ENCODE measurements at regions not wholly inside any gene's neighbourhood (a gene's known extent, or its start where the extent isn't known, plus 50 kb on each side); places are given as distances from the start of the nearest gene placed in this dataset.

GRCh38 chr1:55535724-55536544 is 320.8 kb upstream of the USP24 start:
- no peak overlapping the region for H2BK15ac ChIP-seq (ENCODE audit: low read length)
- no peaks in the 10 kb centered on the region; a peak in 1 of 8 replicates for H3K36me3 ChIP-seq (ENCODE audit: control insufficient read depth in 2 of 4, insufficient read depth in 4 of 4, low read length in 3 of 4)
- no peak overlapping the region for H3K4me3 ChIP-seq (ENCODE audit: extremely low read depth in 1 of 4, insufficient read depth in 2 of 4, low read depth in 3 of 4, low read length in 4 of 4)
- no peak overlapping the region for H2BK120ac ChIP-seq (replicated peaks; ENCODE audit: low read depth, low read length)
- H3K23me2 ChIP-seq (ENCODE audit: low read depth, low read length): no peaks in the 10 kb centered on the region
- H4K91ac ChIP-seq (replicated peaks; ENCODE audit: insufficient read length, low read length): no peak overlapping the region
- H2AFZ ChIP-seq (ENCODE audit: low read length): peak overlapping the region; percentile 82; the same call in 1 of the 2 replicates
- ChIA-PET POLR2A (ENCODE audit: partially characterized antibody) (no interaction called here), CTCF (ENCODE audit: partially characterized antibody) (interaction anchor here (0.7 to 2.6 kb wide), 5 partner anchors 10 to 350 kb away, joined by 3 to 8 read pairs (median 5); no protein-coding TSS in a partner anchor)
- H4K8ac ChIP-seq (ENCODE audit: extremely low read depth, insufficient read depth, low read length): no peak overlapping the region
- H3K56ac ChIP-seq (replicated peaks; ENCODE audit: insufficient read length, low read depth, low read length): no peak overlapping the region
- no peaks in the 10 kb centered on the region for H3K79me2 ChIP-seq (ENCODE audit: control insufficient read depth in 1 of 2, insufficient read depth in 2 of 2, low read length in 2 of 2)
- H3K79me1 ChIP-seq (ENCODE audit: low read depth, low read length): no peaks in the 10 kb centered on the region
- H2BK5ac ChIP-seq (ENCODE audit: low read depth, low read length): no peak overlapping the region
- no peak overlapping the region for H4K5ac ChIP-seq (ENCODE audit: insufficient read length, low read depth, low read length)
- H2AK5ac ChIP-seq (ENCODE audit: low read depth, low read length): no peak overlapping the region
- no peak overlapping the region for H3K4ac ChIP-seq (replicated peaks; ENCODE audit: insufficient read length, low read depth, low read length)
- WGBS, 2 experiments (ENCODE audit: extremely low coverage in 1 of 2, insufficient coverage in 1 of 2, insufficient read length in 1 of 2, insufficient replicate concordance in 2 of 2, low coverage in 1 of 2, low lambda C conversion rate in 2 of 2, missing lambda C conversion rate in 1 of 2): 91% methylated on average over 4 of the region's 4 CpGs; no CpG with 5 or more reads in 1 of the 2 experiments
- FAIRE-seq: no peak
- H3K9ac ChIP-seq (replicated peaks in 1 of 4; ENCODE audit: extremely low read depth in 1 of 4, low read depth in 3 of 4, low read length in 3 of 4): no peak overlapping the region
- H3K23ac ChIP-seq (ENCODE audit: insufficient read length): no peak overlapping the region
- no peak overlapping the region for H3K18ac ChIP-seq (ENCODE audit: extremely low read depth, low read length)
- no peak for DNase-seq (ENCODE audit: low read depth in 1 of 2, low spot score in 2 of 2)
- no peaks in the 10 kb centered on the region for H3K9me3 ChIP-seq (ENCODE audit: insufficient read depth in 2 of 2, low read depth in 1 of 2, low read length in 1 of 2)
- no peak overlapping the region for H3K4me2 ChIP-seq (ENCODE audit: insufficient read depth in 1 of 2, low read depth in 2 of 2, low read length in 2 of 2)
- no peak overlapping the region for H2BK12ac ChIP-seq (ENCODE audit: low read depth, low read length)
- H2BK20ac ChIP-seq (ENCODE audit: low read length): no peak overlapping the region
- H4K20me1 ChIP-seq (replicated peaks in 1 of 2; ENCODE audit: control insufficient read depth in 1 of 2, insufficient read depth in 2 of 2, low read length in 2 of 2): no peaks in the 10 kb centered on the region
- H3K4me1 ChIP-seq (replicated peaks in 1 of 4; ENCODE audit: control insufficient read depth in 3 of 4, insufficient read depth in 4 of 4, low read length in 3 of 4): peaks cover 0 to 3% (median 0%) of the 10 kb centered on the region in 4 experiments; a peak in 1 of 7 replicates
- no peak overlapping the region for H3K27ac ChIP-seq (ENCODE audit: low read depth, low read length)
- H3K14ac ChIP-seq (ENCODE audit: insufficient read length): no peak overlapping the region
- H3K27me3 ChIP-seq (replicated peaks in 1 of 4; ENCODE audit: control insufficient read depth in 3 of 4, extremely low read depth in 1 of 4, insufficient read depth in 3 of 4, low read length in 3 of 4): no peaks in the 10 kb centered on the region; a peak in 1 of 7 replicates
- TF ChIP-seq FOSL1 (IDR thresholded peaks at IDR 0.05; ENCODE audit: insufficient read depth, low read depth, low read length): no peak
- TF ChIP-seq SIRT6 (IDR thresholded peaks at IDR 0.05; ENCODE audit: low read length): no peak
- TF ChIP-seq PHF8 (conservative IDR thresholded peaks at IDR 0.05; ENCODE audit: low read depth, low read length): no peak
- TF ChIP-seq BACH1 (IDR thresholded peaks at IDR 0.05; ENCODE audit: low read length): no peak
- TF ChIP-seq HDAC2 (IDR thresholded peaks at IDR 0.05; ENCODE audit: borderline replicate concordance in 1 of 2, low read depth in 2 of 2, low read length in 2 of 2): no peak
- TF ChIP-seq SIN3A (conservative IDR thresholded peaks at IDR 0.05 in 1 of 2, IDR thresholded peaks at IDR 0.05 in 1 of 2; ENCODE audit: low read depth in 1 of 2, low read length in 2 of 2): no peak
- TF ChIP-seq SP1 (IDR thresholded peaks at IDR 0.05; ENCODE audit: low read depth, low read length): no peak
- TF ChIP-seq EGR1 (IDR thresholded peaks at IDR 0.05; ENCODE audit: borderline replicate concordance, low read depth, low read length): no peak
- no peak for TF ChIP-seq POLR2A (IDR thresholded peaks at IDR 0.05; ENCODE audit: control extremely low read depth in 1 of 2, low read depth in 2 of 2, low read length in 2 of 2)
- TF ChIP-seq CBX8 (IDR thresholded peaks at IDR 0.05; ENCODE audit: borderline replicate concordance, low read depth, low read length): no peak
- TF ChIP-seq RBBP5 (IDR thresholded peaks at IDR 0.05; ENCODE audit: borderline replicate concordance, low read depth, low read length): no peak
- TF ChIP-seq KDM1A (IDR thresholded peaks at IDR 0.05; ENCODE audit: borderline replicate concordance, low read length): no peak
- TF ChIP-seq SRF (IDR thresholded peaks at IDR 0.05; ENCODE audit: low read depth, low read length): no peak
